SK-N-SH (cell line): ENCODE measurements at regions not wholly inside any gene's neighbourhood (a gene's known extent, or its start where the extent isn't known, plus 50 kb on each side); places are given as distances from the start of the nearest gene placed in this dataset.

Source experiments
- EZH2phosphoT487 ChIP-seq: fragments of 200-600 bp; sonication (generic); IDR thresholded peaks from 2 replicates; pipeline ENCODE4 v1.6.1; 2017; ENCODE audit warnings: low read depth, mixed run types, mild to moderate bottlenecking, antibody characterized with exemption, moderate library complexity, borderline replicate concordance
- GABPA ChIP-seq: IDR thresholded peaks from 2 replicates; pipeline ENCODE4 v1.4.0; 2012; ENCODE audit warnings: low read depth, mild to moderate bottlenecking
- RAD21 ChIP-seq: IDR thresholded peaks from 2 replicates; pipeline ENCODE4 v1.6.1; 2012; ENCODE audit warnings: mild to moderate bottlenecking, low read length
- RFX5 ChIP-seq: IDR thresholded peaks from 2 replicates; pipeline ENCODE4 v1.6.1; 2012; ENCODE audit warnings: mild to moderate bottlenecking, improper control_type of control experiment, low read length
- SMC3 ChIP-seq: IDR thresholded peaks from 2 replicates; pipeline ENCODE4 v1.6.1; 2012; ENCODE audit warnings: low read depth, low read length, improper control_type of control experiment
- TCF12 ChIP-seq: IDR thresholded peaks from 2 replicates; pipeline ENCODE4 v1.4.0; 2012
- YY1 ChIP-seq: IDR thresholded peaks from 2 replicates; pipeline ENCODE4 v1.4.0; 2012; ENCODE audit warnings: low read depth, mild to moderate bottlenecking
- TF ChIP-seq, protein P1 (sequence below): fragments of 200-600 bp; sonication (generic); IDR thresholded peaks from 2 replicates; pipeline ENCODE4 v1.6.1; 2017; ENCODE audit warnings: antibody characterized with exemption, mild to moderate bottlenecking, moderate library complexity
- TF ChIP-seq, protein P2 (sequence below): IDR thresholded peaks from 2 replicates; pipeline ENCODE4 v1.6.1; 2012; ENCODE audit warnings: mild to moderate bottlenecking, low read depth, low read length, moderate library complexity
- TF ChIP-seq, protein P3 (sequence below): IDR thresholded peaks from 2 replicates; pipeline ENCODE4 v1.4.0; 2012; ENCODE audit warnings: low read depth
- TF ChIP-seq, protein P4 (sequence below): fragments of 150-350 bp; IDR thresholded peaks from 2 replicates; pipeline ENCODE4 v1.6.1; 2017; ENCODE audit warnings: antibody characterized with exemption, low read length, low read depth, borderline replicate concordance

DNA sequence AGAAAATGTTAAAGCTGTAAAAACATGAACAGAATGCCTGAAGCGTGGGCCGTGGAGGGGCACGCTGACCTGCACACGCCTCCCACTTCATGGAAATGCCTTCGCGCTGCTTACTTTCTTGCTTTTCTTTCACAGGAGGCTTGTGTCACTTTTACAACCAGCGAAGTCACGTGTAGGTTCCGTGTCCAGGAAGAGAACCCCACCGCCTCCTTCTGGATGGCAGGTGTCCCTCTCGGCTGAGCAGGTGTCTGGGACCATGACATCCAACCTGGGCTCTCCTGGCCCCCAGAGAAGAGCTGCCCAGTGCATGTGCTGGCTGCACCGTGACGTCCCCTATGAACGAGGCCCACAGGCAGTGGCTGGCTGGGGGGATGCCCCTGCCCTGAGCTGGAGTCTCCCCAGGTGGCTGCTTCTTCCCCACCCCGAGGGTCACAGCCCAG is 345.0 kb upstream of the SFSWAP start:
- TF ChIP-seq, protein P1, sequence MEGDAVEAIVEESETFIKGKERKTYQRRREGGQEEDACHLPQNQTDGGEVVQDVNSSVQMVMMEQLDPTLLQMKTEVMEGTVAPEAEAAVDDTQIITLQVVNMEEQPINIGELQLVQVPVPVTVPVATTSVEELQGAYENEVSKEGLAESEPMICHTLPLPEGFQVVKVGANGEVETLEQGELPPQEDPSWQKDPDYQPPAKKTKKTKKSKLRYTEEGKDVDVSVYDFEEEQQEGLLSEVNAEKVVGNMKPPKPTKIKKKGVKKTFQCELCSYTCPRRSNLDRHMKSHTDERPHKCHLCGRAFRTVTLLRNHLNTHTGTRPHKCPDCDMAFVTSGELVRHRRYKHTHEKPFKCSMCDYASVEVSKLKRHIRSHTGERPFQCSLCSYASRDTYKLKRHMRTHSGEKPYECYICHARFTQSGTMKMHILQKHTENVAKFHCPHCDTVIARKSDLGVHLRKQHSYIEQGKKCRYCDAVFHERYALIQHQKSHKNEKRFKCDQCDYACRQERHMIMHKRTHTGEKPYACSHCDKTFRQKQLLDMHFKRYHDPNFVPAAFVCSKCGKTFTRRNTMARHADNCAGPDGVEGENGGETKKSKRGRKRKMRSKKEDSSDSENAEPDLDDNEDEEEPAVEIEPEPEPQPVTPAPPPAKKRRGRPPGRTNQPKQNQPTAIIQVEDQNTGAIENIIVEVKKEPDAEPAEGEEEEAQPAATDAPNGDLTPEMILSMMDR: no peak
- TF ChIP-seq, protein P2, sequence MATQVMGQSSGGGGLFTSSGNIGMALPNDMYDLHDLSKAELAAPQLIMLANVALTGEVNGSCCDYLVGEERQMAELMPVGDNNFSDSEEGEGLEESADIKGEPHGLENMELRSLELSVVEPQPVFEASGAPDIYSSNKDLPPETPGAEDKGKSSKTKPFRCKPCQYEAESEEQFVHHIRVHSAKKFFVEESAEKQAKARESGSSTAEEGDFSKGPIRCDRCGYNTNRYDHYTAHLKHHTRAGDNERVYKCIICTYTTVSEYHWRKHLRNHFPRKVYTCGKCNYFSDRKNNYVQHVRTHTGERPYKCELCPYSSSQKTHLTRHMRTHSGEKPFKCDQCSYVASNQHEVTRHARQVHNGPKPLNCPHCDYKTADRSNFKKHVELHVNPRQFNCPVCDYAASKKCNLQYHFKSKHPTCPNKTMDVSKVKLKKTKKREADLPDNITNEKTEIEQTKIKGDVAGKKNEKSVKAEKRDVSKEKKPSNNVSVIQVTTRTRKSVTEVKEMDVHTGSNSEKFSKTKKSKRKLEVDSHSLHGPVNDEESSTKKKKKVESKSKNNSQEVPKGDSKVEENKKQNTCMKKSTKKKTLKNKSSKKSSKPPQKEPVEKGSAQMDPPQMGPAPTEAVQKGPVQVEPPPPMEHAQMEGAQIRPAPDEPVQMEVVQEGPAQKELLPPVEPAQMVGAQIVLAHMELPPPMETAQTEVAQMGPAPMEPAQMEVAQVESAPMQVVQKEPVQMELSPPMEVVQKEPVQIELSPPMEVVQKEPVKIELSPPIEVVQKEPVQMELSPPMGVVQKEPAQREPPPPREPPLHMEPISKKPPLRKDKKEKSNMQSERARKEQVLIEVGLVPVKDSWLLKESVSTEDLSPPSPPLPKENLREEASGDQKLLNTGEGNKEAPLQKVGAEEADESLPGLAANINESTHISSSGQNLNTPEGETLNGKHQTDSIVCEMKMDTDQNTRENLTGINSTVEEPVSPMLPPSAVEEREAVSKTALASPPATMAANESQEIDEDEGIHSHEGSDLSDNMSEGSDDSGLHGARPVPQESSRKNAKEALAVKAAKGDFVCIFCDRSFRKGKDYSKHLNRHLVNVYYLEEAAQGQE: no peak
- TF ChIP-seq RFX5 (no peak), GABPA (no peak), EZH2phosphoT487 (no peak), RAD21 (no peak), SMC3 (no peak), TCF12 (no peak), YY1 (no peak)
- TF ChIP-seq, protein P3, sequence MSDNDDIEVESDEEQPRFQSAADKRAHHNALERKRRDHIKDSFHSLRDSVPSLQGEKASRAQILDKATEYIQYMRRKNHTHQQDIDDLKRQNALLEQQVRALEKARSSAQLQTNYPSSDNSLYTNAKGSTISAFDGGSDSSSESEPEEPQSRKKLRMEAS: no peak
- TF ChIP-seq, protein P4, sequence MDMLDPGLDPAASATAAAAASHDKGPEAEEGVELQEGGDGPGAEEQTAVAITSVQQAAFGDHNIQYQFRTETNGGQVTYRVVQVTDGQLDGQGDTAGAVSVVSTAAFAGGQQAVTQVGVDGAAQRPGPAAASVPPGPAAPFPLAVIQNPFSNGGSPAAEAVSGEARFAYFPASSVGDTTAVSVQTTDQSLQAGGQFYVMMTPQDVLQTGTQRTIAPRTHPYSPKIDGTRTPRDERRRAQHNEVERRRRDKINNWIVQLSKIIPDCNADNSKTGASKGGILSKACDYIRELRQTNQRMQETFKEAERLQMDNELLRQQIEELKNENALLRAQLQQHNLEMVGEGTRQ: no peak
